ENCODE measurements at regions not wholly inside any gene's neighbourhood (a gene's known extent, or its start where the extent isn't known, plus 50 kb on each side); places are given as distances from the start of the nearest gene placed in this dataset.
"Not testable (repeated sequence)": the region's sequence is repeated elsewhere in the genome, so short reads cannot be mapped to it uniquely, and the experiment has no call there.

DNA sequence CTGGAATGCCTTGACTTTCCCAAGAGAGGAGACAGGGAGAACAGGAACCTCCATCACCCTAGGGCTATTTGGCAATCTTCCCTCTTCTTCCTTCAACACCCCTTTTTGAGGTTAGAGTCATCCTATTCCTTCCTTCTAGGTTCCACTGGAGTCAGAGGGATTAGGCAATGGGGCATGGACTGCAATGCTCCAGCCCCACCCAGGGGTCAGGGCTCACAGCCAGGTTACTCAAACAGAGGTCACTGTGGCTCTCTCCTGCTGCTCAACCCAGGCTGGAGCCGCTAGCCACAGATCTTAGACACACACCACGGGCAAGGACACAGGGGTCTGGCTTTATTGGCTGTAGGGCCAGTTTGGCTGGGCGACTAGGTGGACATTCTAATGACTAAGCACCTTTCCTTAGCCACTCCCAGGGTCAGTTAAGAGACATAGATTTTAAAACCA, 145.5 kb upstream of the NRIP1 start:
- peak; percentile 27 for DNase-seq
- no peaks in the 10 kb centered on the region for H3K27me3 Mint-ChIP-seq (ENCODE audit: unreplicated experiment)
- no peak overlapping the region for H3K4me3 Mint-ChIP-seq (ENCODE audit: low read depth, unreplicated experiment)
- no peaks in the 10 kb centered on the region for H3K36me3 Mint-ChIP-seq (ENCODE audit: insufficient read depth, unreplicated experiment)
- H3K27ac Mint-ChIP-seq (ENCODE audit: unreplicated experiment): peak overlapping the region; percentile 73
- intact Hi-C loops (cut with micrococcal nuclease; ENCODE audit: unreplicated experiment): no loop called here
- BruUV-seq (replicated peaks): no TSS peak
- peaks cover 19% of the 10 kb centered on the region for H3K4me1 Mint-ChIP-seq (ENCODE audit: low read depth, unreplicated experiment)
- CTCF ChIA-PET: interaction anchor here (1.0 kb wide), 1 partner anchor 469 kb away, joined by 6 read pairs; no protein-coding TSS in a partner anchor
- H3K9me3 Mint-ChIP-seq (ENCODE audit: low read depth, unreplicated experiment): no peaks in the 10 kb centered on the region
- TF ChIP-seq, protein P1, sequence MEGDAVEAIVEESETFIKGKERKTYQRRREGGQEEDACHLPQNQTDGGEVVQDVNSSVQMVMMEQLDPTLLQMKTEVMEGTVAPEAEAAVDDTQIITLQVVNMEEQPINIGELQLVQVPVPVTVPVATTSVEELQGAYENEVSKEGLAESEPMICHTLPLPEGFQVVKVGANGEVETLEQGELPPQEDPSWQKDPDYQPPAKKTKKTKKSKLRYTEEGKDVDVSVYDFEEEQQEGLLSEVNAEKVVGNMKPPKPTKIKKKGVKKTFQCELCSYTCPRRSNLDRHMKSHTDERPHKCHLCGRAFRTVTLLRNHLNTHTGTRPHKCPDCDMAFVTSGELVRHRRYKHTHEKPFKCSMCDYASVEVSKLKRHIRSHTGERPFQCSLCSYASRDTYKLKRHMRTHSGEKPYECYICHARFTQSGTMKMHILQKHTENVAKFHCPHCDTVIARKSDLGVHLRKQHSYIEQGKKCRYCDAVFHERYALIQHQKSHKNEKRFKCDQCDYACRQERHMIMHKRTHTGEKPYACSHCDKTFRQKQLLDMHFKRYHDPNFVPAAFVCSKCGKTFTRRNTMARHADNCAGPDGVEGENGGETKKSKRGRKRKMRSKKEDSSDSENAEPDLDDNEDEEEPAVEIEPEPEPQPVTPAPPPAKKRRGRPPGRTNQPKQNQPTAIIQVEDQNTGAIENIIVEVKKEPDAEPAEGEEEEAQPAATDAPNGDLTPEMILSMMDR (IDR thresholded peaks at IDR 0.05; ENCODE audit: unreplicated experiment): no peak

DNA sequence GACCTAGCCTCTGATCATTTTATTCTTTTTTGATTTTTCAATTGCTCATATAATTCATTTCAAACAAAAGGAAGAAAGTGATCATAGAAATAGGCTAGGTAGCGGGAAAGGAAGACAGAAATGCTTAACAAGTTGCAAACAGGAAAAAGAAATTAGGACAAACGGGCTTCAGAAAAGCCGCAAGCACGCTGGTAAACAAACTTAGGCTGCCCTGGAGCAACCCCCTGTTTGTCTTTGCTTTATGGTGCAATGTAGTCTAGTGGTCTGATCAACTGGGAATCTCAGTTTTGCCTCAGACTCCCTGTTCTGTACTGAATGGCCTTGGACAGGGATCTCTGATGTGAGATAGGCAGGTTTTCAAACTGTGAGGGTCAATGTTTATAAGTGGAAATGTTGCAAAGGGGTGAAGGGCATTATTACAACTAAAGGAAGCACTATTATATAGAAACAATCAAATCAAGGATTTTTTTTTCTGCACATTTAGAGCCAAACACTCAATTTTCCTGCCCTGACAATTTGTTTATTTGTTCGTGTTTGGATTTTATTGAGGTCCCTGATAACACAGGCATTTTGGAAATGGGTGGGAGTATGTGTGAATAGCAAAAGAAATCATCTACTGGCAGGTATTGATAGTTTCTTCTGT, 146.8 kb upstream of the NRIP1 start:
- intact Hi-C loops (cut with micrococcal nuclease; ENCODE audit: unreplicated experiment): no loop called here
- Mint-ChIP-seq H3K27ac (ENCODE audit: unreplicated experiment) (no peak overlapping the region), H3K9me3 (ENCODE audit: low read depth, unreplicated experiment) (no peaks in the 10 kb centered on the region), H3K27me3 (ENCODE audit: unreplicated experiment) (no peaks in the 10 kb centered on the region), H3K36me3 (ENCODE audit: insufficient read depth, unreplicated experiment) (no peaks in the 10 kb centered on the region), H3K4me1 (ENCODE audit: low read depth, unreplicated experiment) (peaks cover 19% of the 10 kb centered on the region), H3K4me3 (ENCODE audit: low read depth, unreplicated experiment) (no peak overlapping the region)
- TF ChIP-seq, protein P1 (IDR thresholded peaks at IDR 0.05; ENCODE audit: unreplicated experiment): no peak
- DNase-seq: no peak
- CTCF ChIA-PET: no interaction called here
- no TSS peak for BruUV-seq (replicated peaks)

DNA sequence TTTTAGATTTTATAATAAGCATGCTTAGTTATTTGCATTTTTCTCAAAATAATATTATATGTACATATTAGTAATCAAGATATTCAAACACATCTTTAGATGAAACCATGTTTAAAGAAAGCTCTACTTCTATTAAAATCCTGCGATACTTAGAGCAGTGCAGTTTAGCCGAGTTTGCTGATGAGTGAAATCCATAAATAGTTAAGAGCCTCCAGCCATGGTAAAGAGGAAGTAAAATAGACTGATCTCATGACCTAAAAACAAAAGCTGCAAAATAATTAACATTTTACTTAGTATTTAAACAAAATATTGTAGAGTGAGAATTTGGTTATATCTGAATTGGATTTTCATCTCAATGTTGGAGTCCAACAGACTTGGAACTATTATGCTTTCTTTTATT, 147.4 kb upstream of the NRIP1 start:
- H3K27me3 Mint-ChIP-seq (ENCODE audit: unreplicated experiment): no peaks in the 10 kb centered on the region
- no peak overlapping the region for H3K27ac Mint-ChIP-seq (ENCODE audit: unreplicated experiment)
- no peaks in the 10 kb centered on the region for H3K36me3 Mint-ChIP-seq (ENCODE audit: insufficient read depth, unreplicated experiment)
- no peak overlapping the region for H3K4me3 Mint-ChIP-seq (ENCODE audit: low read depth, unreplicated experiment)
- CTCF ChIA-PET: no interaction called here
- DNase-seq: no peak
- H3K4me1 Mint-ChIP-seq (ENCODE audit: low read depth, unreplicated experiment): peaks cover 19% of the 10 kb centered on the region
- intact Hi-C loops (cut with micrococcal nuclease; ENCODE audit: unreplicated experiment): no loop called here
- BruUV-seq (replicated peaks): no TSS peak
- no peaks in the 10 kb centered on the region for H3K9me3 Mint-ChIP-seq (ENCODE audit: low read depth, unreplicated experiment)
- TF ChIP-seq, protein P1 (IDR thresholded peaks at IDR 0.05; ENCODE audit: unreplicated experiment): no peak

DNA sequence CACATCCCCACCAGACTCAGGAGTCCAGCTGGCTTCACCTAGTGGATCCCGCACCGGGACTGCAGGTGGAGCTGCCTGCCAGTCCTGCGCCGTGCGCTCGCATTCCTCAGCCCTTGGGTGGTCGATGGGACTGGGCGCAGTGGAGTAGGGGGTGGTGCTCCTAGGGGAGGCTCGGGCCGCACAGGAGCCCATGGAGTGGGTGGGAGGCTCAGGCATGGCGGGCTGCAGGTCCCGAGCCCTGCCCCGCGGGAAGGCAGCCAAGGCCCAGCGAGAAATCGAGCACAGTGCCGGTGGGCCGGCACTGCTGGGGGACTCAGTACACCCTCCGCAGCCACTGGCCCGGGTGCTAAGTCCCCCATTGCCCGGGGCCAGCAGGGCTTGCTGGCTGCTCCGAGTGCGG, 153.7 kb upstream of the NRIP1 start:
- peaks cover 19% of the 10 kb centered on the region for H3K4me1 Mint-ChIP-seq (ENCODE audit: low read depth, unreplicated experiment)
- H3K27me3 Mint-ChIP-seq (ENCODE audit: unreplicated experiment); H3K9me3 Mint-ChIP-seq (ENCODE audit: low read depth, unreplicated experiment); CTCF ChIA-PET; H3K27ac Mint-ChIP-seq (ENCODE audit: unreplicated experiment); H3K4me3 Mint-ChIP-seq (ENCODE audit: low read depth, unreplicated experiment); H3K36me3 Mint-ChIP-seq (ENCODE audit: insufficient read depth, unreplicated experiment); BruUV-seq (replicated peaks); DNase-seq; intact Hi-C loops (cut with micrococcal nuclease; ENCODE audit: unreplicated experiment): not testable (repeated sequence)

DNA sequence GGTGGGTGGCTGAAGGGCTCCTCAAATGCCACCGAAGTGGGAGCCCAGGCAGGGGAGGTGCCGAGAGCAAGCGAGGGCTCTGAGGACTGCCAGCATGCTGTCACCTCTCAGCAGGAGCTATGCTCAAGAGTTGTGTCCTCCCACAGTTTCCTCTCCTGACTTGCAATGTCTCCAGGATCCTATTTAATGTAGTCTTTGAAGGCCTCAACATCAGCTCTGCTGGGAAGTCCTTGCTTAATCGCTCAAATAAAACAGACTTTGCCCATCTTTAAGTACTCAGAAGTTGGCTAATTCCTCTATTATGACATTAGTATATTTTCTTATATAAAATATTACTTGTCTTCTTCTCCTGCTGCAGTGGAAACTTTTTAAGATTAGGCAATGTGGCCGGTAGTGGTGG, 154.2 kb upstream of the NRIP1 start:
- BruUV-seq (replicated peaks): no TSS peak
- DNase-seq: no peak
- H3K27ac Mint-ChIP-seq (ENCODE audit: unreplicated experiment): no peak overlapping the region
- no peak overlapping the region for H3K4me3 Mint-ChIP-seq (ENCODE audit: low read depth, unreplicated experiment)
- CTCF ChIA-PET: no interaction called here
- H3K4me1 Mint-ChIP-seq (ENCODE audit: low read depth, unreplicated experiment): peaks cover 25% of the 10 kb centered on the region
- peaks cover 6% of the 10 kb centered on the region for H3K9me3 Mint-ChIP-seq (ENCODE audit: low read depth, unreplicated experiment)
- no peaks in the 10 kb centered on the region for H3K36me3 Mint-ChIP-seq (ENCODE audit: insufficient read depth, unreplicated experiment)
- TF ChIP-seq, protein P1 (IDR thresholded peaks at IDR 0.05; ENCODE audit: unreplicated experiment): no peak
- H3K27me3 Mint-ChIP-seq (ENCODE audit: unreplicated experiment): no peaks in the 10 kb centered on the region
- intact Hi-C loops (cut with micrococcal nuclease; ENCODE audit: unreplicated experiment): no loop called here

Measured in Calu3 (cell line).